ENCODE measurements at regions not wholly inside any gene's neighbourhood (a gene's known extent, or its start where the extent isn't known, plus 50 kb on each side); places are given as distances from the start of the nearest gene placed in this dataset.

DNA sequence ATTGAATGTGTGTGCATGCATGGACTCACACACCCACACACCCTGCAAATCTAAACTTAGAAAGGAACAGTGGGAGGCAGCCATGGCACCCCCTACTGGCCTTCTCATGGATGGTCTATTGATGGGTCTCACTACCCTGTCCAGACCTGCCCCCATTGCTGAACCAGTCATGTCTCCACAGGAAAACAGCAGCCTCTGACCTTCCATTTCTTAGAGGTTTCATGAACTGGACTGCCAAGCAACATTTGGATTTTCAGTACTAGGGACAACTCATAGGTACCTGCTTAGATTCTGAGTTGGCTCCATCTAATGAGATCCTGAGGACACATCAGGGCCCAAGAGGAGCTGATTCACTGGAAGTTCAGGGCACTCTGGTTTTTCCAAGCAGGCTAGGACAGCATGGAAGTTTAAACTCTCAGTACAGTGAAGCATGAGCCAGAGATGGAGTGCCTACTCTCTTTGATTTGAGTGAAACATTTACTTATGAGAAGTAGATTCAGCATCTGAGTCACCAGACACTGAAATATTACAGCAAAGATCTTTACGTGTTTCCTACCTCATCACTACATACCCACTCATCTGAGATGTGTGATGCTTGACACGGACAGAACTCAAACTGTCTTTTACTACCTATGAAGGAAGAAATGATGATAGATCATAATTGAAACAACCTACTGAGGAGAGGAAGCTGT is 98.9 kb upstream of the PLEKHG7 start:
- Mint-ChIP-seq H3K27me3 (no peaks in the 10 kb centered on the region), H3K36me3 (ENCODE audit: low read depth) (peaks cover 21% of the 10 kb centered on the region), H3K9me3 (peaks cover 31% of the 10 kb centered on the region), H3K4me1 (ENCODE audit: low read depth) (peaks cover 40% of the 10 kb centered on the region), H3K4me3 (no peak overlapping the region), H3K27ac (peak overlapping the region; percentile 45)

- no peak overlapping the region for H3K27ac Mint-ChIP-seq
Measured at GRCh38 chr12:92602930-92603623, 99.7 kb upstream of the PLEKHG7 start.

GRCh38 chr12:92602476-92602875 is 100.3 kb upstream of the PLEKHG7 start:
- Mint-ChIP-seq H3K4me3 (no peak overlapping the region), H3K9me3 (peaks cover 36% of the 10 kb centered on the region), H3K4me1 (ENCODE audit: low read depth) (peaks cover 43% of the 10 kb centered on the region), H3K27me3 (no peaks in the 10 kb centered on the region), H3K27ac (no peak overlapping the region), H3K36me3 (ENCODE audit: low read depth) (peaks cover 26% of the 10 kb centered on the region)

More at GRCh38 chr12:92602930-92603623, 99.7 kb upstream of the PLEKHG7 start:
- H3K27me3 Mint-ChIP-seq: no peaks in the 10 kb centered on the region
- H3K4me3 Mint-ChIP-seq: no peak overlapping the region
- peaks cover 36% of the 10 kb centered on the region for H3K9me3 Mint-ChIP-seq
- H3K36me3 Mint-ChIP-seq (ENCODE audit: low read depth): peaks cover 26% of the 10 kb centered on the region
- peaks cover 40% of the 10 kb centered on the region for H3K4me1 Mint-ChIP-seq (ENCODE audit: low read depth)

DNA sequence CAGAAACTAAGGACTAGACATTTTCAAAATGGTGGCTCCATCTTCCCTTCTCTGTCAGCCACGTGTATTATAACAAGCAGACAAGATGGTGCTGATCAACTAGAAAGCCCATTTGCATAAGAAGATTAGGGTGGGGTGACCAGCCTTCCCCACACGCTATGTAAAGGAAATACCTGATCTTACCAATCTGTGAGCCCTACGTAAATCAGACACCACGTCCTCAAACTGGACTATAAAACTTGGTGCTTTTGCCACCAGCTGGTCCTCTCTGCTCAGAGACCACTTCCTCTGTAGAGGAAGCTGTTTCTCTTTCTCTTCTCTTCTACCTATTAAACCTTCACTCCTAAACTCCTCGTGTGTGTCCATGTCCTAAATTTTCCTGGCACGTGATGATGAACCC is 101.1 kb upstream of the PLEKHG7 start:
- Mint-ChIP-seq H3K4me1 (ENCODE audit: low read depth) (peaks cover 51% of the 10 kb centered on the region), H3K36me3 (ENCODE audit: low read depth) (peaks cover 26% of the 10 kb centered on the region), H3K27me3 (no peaks in the 10 kb centered on the region), H3K27ac (no peak overlapping the region), H3K4me3 (no peak overlapping the region), H3K9me3 (peaks cover 36% of the 10 kb centered on the region)

- H3K9me3 Mint-ChIP-seq: peaks cover 36% of the 10 kb centered on the region
- H3K27me3 Mint-ChIP-seq: no peaks in the 10 kb centered on the region
- H3K36me3 Mint-ChIP-seq (ENCODE audit: low read depth): peaks cover 26% of the 10 kb centered on the region
- H3K4me3 Mint-ChIP-seq: no peak overlapping the region
- peaks cover 56% of the 10 kb centered on the region for H3K4me1 Mint-ChIP-seq (ENCODE audit: low read depth)
- H3K27ac Mint-ChIP-seq: no peak overlapping the region
Measured at GRCh38 chr12:92601176-92601575, 101.6 kb upstream of the PLEKHG7 start.

- H3K4me1 Mint-ChIP-seq (ENCODE audit: low read depth): peaks cover 67% of the 10 kb centered on the region
- no peak overlapping the region for H3K27ac Mint-ChIP-seq
Measured at GRCh38 chr12:92600052-92600451, 102.7 kb upstream of the PLEKHG7 start.

DNA sequence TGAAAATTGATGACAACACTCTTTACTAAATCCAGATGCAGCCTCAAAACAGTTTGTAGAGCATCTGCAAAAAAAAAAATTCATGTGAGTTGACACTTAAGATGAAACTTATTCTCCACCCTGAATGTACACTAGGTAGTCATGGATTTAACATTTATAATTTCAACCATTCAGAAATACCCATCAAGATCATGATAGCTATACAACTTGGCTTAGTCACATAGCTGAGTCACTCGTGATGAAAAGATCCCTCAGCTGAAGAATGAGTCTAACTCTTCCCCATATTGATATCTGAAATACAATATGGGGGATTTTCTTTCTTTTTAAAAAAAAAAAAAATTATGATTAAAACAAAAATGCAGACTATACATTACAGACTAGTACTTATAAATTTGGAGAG is 104.8 kb upstream of the PLEKHG7 start:
- Mint-ChIP-seq H3K27ac (peak overlapping the region; percentile 84), H3K27me3 (no peaks in the 10 kb centered on the region), H3K9me3 (peaks cover 41% of the 10 kb centered on the region), H3K4me1 (ENCODE audit: low read depth) (peaks cover 74% of the 10 kb centered on the region), H3K36me3 (ENCODE audit: low read depth) (peaks cover 31% of the 10 kb centered on the region), H3K4me3 (no peak overlapping the region)

More at GRCh38 chr12:92600052-92600451, 102.7 kb upstream of the PLEKHG7 start:
- H3K36me3 Mint-ChIP-seq (ENCODE audit: low read depth): peaks cover 31% of the 10 kb centered on the region
- no peaks in the 10 kb centered on the region for H3K27me3 Mint-ChIP-seq
- H3K4me3 Mint-ChIP-seq: no peak overlapping the region
- H3K9me3 Mint-ChIP-seq: peaks cover 41% of the 10 kb centered on the region

DNA sequence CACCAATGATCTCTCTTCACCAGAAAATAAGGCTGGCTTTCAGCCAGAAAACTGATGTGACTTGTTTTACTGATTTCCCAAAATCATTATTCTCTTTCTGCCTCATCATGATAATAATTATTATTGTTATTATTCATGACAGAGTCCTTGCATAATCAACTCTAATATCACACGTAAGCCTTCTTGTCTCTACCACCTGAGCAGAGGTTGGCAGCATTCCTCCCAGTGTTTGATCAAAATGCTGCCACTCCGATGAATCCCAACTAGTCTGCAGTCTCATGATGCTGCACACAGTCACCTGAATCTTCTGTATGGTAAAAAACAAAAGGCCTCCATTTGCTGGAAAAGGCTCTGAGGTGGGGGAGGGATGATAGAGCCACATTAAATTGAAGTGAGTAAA is 105.7 kb upstream of the PLEKHG7 start:
- H3K4me1 Mint-ChIP-seq (ENCODE audit: low read depth): peaks cover 70% of the 10 kb centered on the region
- H3K27ac Mint-ChIP-seq: no peak overlapping the region
- H3K27me3 Mint-ChIP-seq: no peaks in the 10 kb centered on the region
- H3K36me3 Mint-ChIP-seq (ENCODE audit: low read depth): peaks cover 31% of the 10 kb centered on the region
- peaks cover 35% of the 10 kb centered on the region for H3K9me3 Mint-ChIP-seq
- H3K4me3 Mint-ChIP-seq: no peak overlapping the region

GRCh38 chr12:92596383-92596782 is 106.4 kb upstream of the PLEKHG7 start:
- Mint-ChIP-seq H3K36me3 (ENCODE audit: low read depth) (peaks cover 27% of the 10 kb centered on the region), H3K4me1 (ENCODE audit: low read depth) (peaks cover 69% of the 10 kb centered on the region), H3K27me3 (no peaks in the 10 kb centered on the region), H3K27ac (no peak overlapping the region), H3K4me3 (no peak overlapping the region), H3K9me3 (peaks cover 28% of the 10 kb centered on the region)

DNA sequence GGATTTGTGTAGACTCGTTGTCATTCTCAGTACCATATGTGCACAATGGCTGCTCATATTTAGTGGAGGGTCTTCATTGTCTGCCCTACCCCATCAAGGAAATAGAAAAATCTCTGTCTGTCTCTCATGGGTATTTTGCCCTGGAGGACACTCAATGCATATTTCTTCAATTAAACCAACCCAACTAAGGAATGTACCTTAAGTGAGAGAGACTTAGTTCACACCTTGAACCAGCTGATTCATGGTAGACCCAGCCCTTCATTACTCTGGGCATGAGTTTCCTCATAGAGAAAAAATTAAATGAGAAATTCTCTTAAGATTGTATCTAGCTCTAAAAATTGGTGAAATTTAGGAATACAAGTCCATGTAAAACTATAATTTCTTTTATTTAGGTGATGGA is 107.1 kb upstream of the PLEKHG7 start:
- Mint-ChIP-seq H3K4me1 (ENCODE audit: low read depth) (peaks cover 70% of the 10 kb centered on the region), H3K36me3 (ENCODE audit: low read depth) (peaks cover 20% of the 10 kb centered on the region), H3K27me3 (no peaks in the 10 kb centered on the region), H3K4me3 (no peak overlapping the region), H3K9me3 (peaks cover 20% of the 10 kb centered on the region), H3K27ac (peak overlapping the region; percentile 21)

DNA sequence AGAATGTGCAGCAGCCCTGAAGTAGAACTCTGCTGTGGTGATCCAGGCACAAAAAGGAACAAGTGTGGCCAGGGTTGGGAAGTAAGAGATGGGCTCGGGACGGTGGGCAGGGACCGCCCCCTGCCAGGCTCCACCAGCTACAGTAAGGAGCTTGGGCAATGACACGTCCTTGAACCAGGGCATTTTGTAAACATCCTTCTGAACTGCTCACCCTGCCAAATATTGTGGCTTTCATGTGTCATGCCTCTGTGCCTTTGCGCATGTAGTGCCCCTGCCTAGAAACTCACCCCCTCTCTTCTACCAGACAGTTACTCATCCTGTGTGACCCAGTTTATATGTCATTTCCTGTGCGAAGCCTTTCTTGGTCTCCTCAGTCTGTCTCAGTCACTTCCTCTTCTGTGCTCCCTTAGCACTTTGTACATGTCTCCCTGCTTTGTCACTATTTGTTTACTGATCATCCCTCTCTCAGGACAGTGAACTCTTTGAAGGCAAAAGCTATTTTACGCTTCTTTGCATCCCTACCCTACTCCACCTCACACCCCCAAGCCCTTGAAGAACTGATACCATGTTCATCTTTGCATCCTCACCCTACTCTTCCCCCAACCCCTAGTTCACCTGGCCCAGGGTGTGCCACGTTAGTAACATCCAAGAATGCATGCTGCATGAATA is 108.9 kb upstream of the PLEKHG7 start:
- Mint-ChIP-seq H3K36me3 (ENCODE audit: low read depth) (peaks cover 10% of the 10 kb centered on the region), H3K4me3 (peak overlapping the region; percentile 29), H3K27me3 (no peaks in the 10 kb centered on the region), H3K4me1 (ENCODE audit: low read depth) (peaks cover 73% of the 10 kb centered on the region), H3K9me3 (peaks cover 10% of the 10 kb centered on the region), H3K27ac (peak overlapping the region; percentile 95)

DNA sequence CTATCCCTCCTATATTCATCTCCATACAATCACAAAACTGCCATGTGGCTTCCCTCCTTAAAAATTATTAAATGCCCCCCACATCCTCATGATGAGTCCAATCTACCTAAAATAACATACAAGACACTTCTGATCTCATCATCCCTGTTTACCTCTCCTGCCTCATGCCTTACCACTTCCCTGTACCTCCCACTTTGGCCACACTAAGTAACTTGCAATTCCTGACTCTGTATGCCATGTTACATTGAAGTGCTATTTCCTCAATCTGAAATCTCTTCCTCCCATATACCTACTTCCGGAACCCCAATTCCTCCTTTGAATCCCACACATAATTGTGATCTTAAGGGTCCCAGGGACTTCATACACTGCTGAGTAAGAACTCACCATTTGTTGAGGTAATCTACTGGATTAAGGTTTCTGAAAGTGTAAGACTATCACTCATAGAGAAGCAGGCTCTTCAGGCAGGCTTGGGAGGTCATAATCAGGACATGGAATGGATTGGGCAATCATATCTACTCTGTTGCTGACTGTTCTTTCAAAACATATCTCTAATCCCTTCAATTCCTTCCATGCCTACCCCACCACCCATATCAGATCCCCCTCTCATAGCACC is 117.6 kb upstream of the PLEKHG7 start:
- Mint-ChIP-seq H3K27ac (no peak overlapping the region), H3K4me1 (ENCODE audit: low read depth) (peaks cover 6% of the 10 kb centered on the region), H3K4me3 (no peak overlapping the region), H3K9me3 (peaks cover 14% of the 10 kb centered on the region), H3K36me3 (ENCODE audit: low read depth) (peaks cover 10% of the 10 kb centered on the region), H3K27me3 (no peaks in the 10 kb centered on the region)

DNA sequence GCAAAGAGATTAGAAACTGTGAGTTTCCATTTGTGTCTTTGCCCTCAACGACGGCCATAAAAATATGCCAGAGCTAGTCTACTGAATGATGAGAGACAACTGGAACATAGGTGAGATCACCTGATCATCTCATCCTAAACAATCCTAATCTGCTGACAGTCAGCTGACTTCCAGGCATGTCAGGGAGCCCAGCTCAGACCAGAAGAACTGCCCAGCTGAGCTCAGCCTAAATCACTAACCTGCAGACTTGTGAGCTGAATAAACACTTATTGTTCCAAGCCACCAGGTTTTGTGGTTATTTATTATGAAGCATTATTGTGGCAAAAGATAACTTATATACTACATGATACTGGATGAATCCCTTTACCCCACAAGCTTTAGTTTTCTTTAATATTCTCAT is 118.9 kb upstream of the PLEKHG7 start:
- H3K36me3 Mint-ChIP-seq (ENCODE audit: low read depth): peaks cover 10% of the 10 kb centered on the region
- H3K27ac Mint-ChIP-seq: no peak overlapping the region
- H3K4me3 Mint-ChIP-seq: no peak overlapping the region
- no peaks in the 10 kb centered on the region for H3K4me1 Mint-ChIP-seq (ENCODE audit: low read depth)
- no peaks in the 10 kb centered on the region for H3K27me3 Mint-ChIP-seq
- peaks cover 14% of the 10 kb centered on the region for H3K9me3 Mint-ChIP-seq

GRCh38 chr12:92582893-92583292 is 119.9 kb upstream of the PLEKHG7 start:
- H3K9me3 Mint-ChIP-seq: peaks cover 14% of the 10 kb centered on the region
- no peak overlapping the region for H3K4me3 Mint-ChIP-seq
- H3K27me3 Mint-ChIP-seq: no peaks in the 10 kb centered on the region
- H3K27ac Mint-ChIP-seq: no peak overlapping the region
- no peaks in the 10 kb centered on the region for H3K4me1 Mint-ChIP-seq (ENCODE audit: low read depth)
- peaks cover 10% of the 10 kb centered on the region for H3K36me3 Mint-ChIP-seq (ENCODE audit: low read depth)

- H3K4me1 Mint-ChIP-seq (ENCODE audit: low read depth): no peaks in the 10 kb centered on the region
- no peak overlapping the region for H3K4me3 Mint-ChIP-seq
- H3K9me3 Mint-ChIP-seq: peaks cover 14% of the 10 kb centered on the region
- no peaks in the 10 kb centered on the region for H3K27me3 Mint-ChIP-seq
- H3K36me3 Mint-ChIP-seq (ENCODE audit: low read depth): peaks cover 10% of the 10 kb centered on the region
- no peak overlapping the region for H3K27ac Mint-ChIP-seq
Measured at GRCh38 chr12:92582475-92582874, 120.3 kb upstream of the PLEKHG7 start.
